HFFc6 (cell line): ENCODE measurements at regions not wholly inside any gene's neighbourhood (a gene's known extent, or its start where the extent isn't known, plus 50 kb on each side); places are given as distances from the start of the nearest gene placed in this dataset.

Experiments
- DNase-seq: peaks from one replicate; pipeline ENCODE4 v3.0.0-alpha.2; 2018
- H3K27ac Mint-ChIP-seq: 2 replicates; pipeline ENCODE4 v1.8.0; 2020; ENCODE audit warnings: mild to moderate bottlenecking, mixed read lengths
- H3K27me3 Mint-ChIP-seq: 2 replicates; pipeline ENCODE4 v1.8.0; 2021; ENCODE audit warnings: mild to moderate bottlenecking, moderate library complexity, mixed read lengths; ENCODE audit not compliant: insufficient read depth
- H3K36me3 Mint-ChIP-seq: 2 replicates; pipeline ENCODE4 v1.8.0; 2021; ENCODE audit warnings: low read depth, mixed read lengths
- H3K4me1 Mint-ChIP-seq: 2 replicates; pipeline ENCODE4 v1.8.0; 2020; ENCODE audit warnings: low read depth, mixed read lengths
- H3K4me3 Mint-ChIP-seq: 2 replicates; pipeline ENCODE4 v1.8.0; 2020; ENCODE audit warnings: mild to moderate bottlenecking, moderate library complexity, mixed read lengths
- H3K9me3 Mint-ChIP-seq: 2 replicates; pipeline ENCODE4 v1.8.0; 2020; ENCODE audit warnings: mild to moderate bottlenecking, mixed read lengths
- CTCF ChIP-seq: fragments of 200-600 bp; sonication (generic); IDR thresholded peaks from 2 replicates; pipeline ENCODE4 v1.5.0; 2021; ENCODE audit warnings: antibody characterized with exemption, mild to moderate bottlenecking

GRCh38 chrX:142043196-142043595 is 139.5 kb downstream of the MAGEC1 start:
- TF ChIP-seq CTCF, result no peak
- H3K9me3 Mint-ChIP-seq, result no peaks in the 10 kb centered on the region
- H3K27me3 Mint-ChIP-seq, result peaks cover 2% of the 10 kb centered on the region; the same call in 1 of the 2 replicates
- no peak for DNase-seq
- H3K4me1 Mint-ChIP-seq, result no peaks in the 10 kb centered on the region
- no peak overlapping the region for H3K4me3 Mint-ChIP-seq
- H3K27ac Mint-ChIP-seq, result no peak overlapping the region
- H3K36me3 Mint-ChIP-seq, result no peaks in the 10 kb centered on the region

DNA sequence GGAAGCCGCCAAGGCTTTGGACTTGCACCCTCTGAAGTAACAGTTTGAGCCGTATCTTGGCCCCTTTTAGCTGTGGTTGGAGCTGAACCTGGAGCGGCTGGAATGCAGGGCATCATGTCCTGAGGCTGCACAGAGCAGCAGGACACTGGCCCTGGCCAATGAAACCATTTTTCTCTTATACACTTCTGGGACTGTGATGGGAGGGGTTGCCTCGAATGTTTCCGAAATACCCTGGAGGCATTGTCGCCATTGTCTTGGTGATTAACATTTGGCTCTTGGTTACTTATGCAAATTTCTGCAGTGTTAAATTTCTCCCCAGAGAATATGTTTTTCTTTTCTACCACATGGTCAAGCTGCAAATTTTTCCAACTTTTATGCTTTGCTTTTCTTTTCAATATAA is 137.2 kb downstream of the MAGEC1 start:
- Mint-ChIP-seq H3K27ac (no peak overlapping the region), H3K36me3 (no peaks in the 10 kb centered on the region), H3K4me1 (no peaks in the 10 kb centered on the region), H3K4me3 (no peak overlapping the region), H3K27me3 (peaks cover 2% of the 10 kb centered on the region; the same call in 1 of the 2 replicates), H3K9me3 (no peaks in the 10 kb centered on the region)
- no peak for TF ChIP-seq CTCF
- DNase-seq, result no peak

DNA sequence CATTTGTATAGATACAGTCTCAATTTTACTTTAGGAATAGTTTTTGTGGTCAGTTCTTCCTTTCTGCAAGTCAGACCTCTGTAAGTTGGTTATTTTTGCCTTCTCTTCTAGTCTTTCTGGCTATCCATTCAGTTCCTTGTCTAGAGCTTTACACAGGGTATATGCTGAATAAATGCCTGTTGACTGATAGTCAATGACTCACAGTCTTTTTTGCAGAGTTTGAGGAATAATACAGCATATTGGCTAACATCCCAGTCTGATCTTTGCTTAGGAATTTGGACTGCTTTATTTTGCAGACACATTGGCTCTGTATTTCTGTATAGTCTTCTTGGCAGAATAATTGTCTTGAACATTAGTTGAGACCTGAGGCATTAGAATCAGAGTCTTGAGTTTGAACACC is 132.4 kb downstream of the MAGEC1 start:
- Mint-ChIP-seq H3K9me3 (no peaks in the 10 kb centered on the region), H3K4me3 (no peak overlapping the region), H3K27ac (no peak overlapping the region), H3K4me1 (no peaks in the 10 kb centered on the region), H3K27me3 (peaks cover 2% of the 10 kb centered on the region; the same call in 1 of the 2 replicates), H3K36me3 (no peaks in the 10 kb centered on the region)
- TF ChIP-seq CTCF, result no peak
- peak; percentile 29 for DNase-seq

- Mint-ChIP-seq H3K36me3 (no peaks in the 10 kb centered on the region), H3K27ac (no peak overlapping the region), H3K4me1 (no peaks in the 10 kb centered on the region), H3K27me3 (no peaks in the 10 kb centered on the region; the same call in 1 of the 2 replicates), H3K4me3 (no peak overlapping the region), H3K9me3 (0 out of 2 replicates have a peak, but pooled peaks cover under 1% of the 10 kb centered on the region)
- no peak for TF ChIP-seq CTCF
- DNase-seq, result no peak
Measured at GRCh38 chrX:142005532-142005931, 101.8 kb downstream of the MAGEC1 start.

DNA sequence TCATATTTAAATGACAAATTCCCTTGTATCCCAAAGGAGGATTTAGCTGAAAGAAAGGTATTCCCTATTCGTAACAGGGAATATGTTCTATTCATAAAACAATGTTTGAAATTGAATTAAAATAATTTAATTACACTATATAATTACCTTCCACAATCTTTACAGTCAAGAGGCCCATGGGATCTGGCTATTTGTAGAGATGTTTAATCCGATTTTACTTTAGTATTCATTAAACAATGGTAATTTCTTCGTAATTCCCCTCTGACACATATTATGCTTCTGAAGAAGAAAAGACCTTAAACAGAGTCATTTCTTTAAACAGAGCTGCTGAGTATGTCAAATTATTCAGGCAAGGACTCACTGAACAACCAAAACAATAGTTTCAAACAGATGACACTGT is 98.8 kb downstream of the MAGEC1 start:
- TF ChIP-seq CTCF, result no peak
- H3K4me1 Mint-ChIP-seq, result no peaks in the 10 kb centered on the region
- no peak for DNase-seq
- H3K27ac Mint-ChIP-seq, result no peak overlapping the region
- no peak overlapping the region for H3K4me3 Mint-ChIP-seq
- H3K27me3 Mint-ChIP-seq, result no peaks in the 10 kb centered on the region; the same call in 1 of the 2 replicates
- H3K9me3 Mint-ChIP-seq, result no peaks in the 10 kb centered on the region
- H3K36me3 Mint-ChIP-seq, result no peaks in the 10 kb centered on the region

DNA sequence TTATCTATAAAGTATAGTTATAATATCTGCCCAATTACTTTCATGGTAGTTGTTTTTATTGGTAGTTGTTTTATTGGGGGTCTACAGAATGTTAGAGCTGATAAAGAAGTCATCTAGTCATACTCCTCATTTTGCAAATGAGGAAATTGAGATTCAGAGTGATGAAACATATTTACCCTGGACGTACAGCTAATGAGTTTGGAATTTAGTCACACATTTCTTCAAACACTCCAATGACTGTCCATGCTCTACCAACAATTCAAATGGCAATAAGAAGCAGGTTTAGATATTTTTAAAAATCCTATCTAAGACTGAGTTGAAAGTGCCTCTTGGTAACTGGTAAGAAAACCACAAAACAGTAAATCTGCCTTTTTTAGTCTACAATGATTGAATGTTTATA is 98.2 kb downstream of the MAGEC1 start:
- no peak for DNase-seq
- no peaks in the 10 kb centered on the region for H3K36me3 Mint-ChIP-seq
- no peaks in the 10 kb centered on the region for H3K4me1 Mint-ChIP-seq
- H3K27me3 Mint-ChIP-seq, result no peaks in the 10 kb centered on the region; the same call in 1 of the 2 replicates
- no peaks in the 10 kb centered on the region for H3K9me3 Mint-ChIP-seq
- H3K27ac Mint-ChIP-seq, result no peak overlapping the region
- H3K4me3 Mint-ChIP-seq, result no peak overlapping the region
- TF ChIP-seq CTCF, result no peak
